Kidney (tissue), 13 donors: ENCODE measurements at regions not wholly inside any gene's neighbourhood (a gene's known extent, or its start where the extent isn't known, plus 50 kb on each side); places are given as distances from the start of the nearest gene placed in this dataset.
"Not testable (repeated sequence)": the region's sequence is repeated elsewhere in the genome, so short reads cannot be mapped to it uniquely, and the experiment has no call there.

Source experiments
- DNase-seq, 5 donors: peaks; one replicate each; pipeline ENCODE4 v3.0.0-alpha.2; 2013 to 2020
- FAIRE-seq: peaks from 2 replicates; lab custom pipeline; 2012; peaks lifted over from hg19 to GRCh38; lab: Jason Lieb, UNC
- H3K27ac ChIP-seq, 2 donors: one replicate each; pipeline ENCODE4 v1.7.0; 2013; ENCODE audit warnings: low read depth in 2 of 2, low read length in 2 of 2, inconsistent platforms in 1 of 2
- H3K27me3 ChIP-seq: one replicate; pipeline ENCODE4 v1.7.1; 2013; ENCODE audit warnings: low read length, inconsistent platforms; ENCODE audit not compliant: control insufficient read depth, insufficient read depth
- H3K36me3 ChIP-seq, 3 donors: one replicate each; pipeline versions ENCODE4 v1.7.0 to v1.7.1; 2013; ENCODE audit warnings: low read length in 3 of 3, control low read depth in 1 of 3, inconsistent platforms in 1 of 3; ENCODE audit not compliant: insufficient read depth in 3 of 3, control insufficient read depth in 2 of 3
- H3K4me1 ChIP-seq, 3 donors: one replicate each; pipeline versions ENCODE4 v1.7.0 to v1.7.1; 2013; ENCODE audit warnings: low read length in 3 of 3, inconsistent platforms in 1 of 3, low read depth in 1 of 3; ENCODE audit not compliant: control insufficient read depth in 2 of 3, insufficient read depth in 2 of 3
- H3K4me3 ChIP-seq, 3 donors: one replicate each; pipeline versions ENCODE4 v1.7.0 to v1.8.1; 2013; ENCODE audit warnings: low read length in 3 of 3, control low read depth in 1 of 3, inconsistent platforms in 1 of 3
- H3K9ac ChIP-seq, 3 donors: one replicate each; pipeline versions ENCODE4 v1.7.0 to v1.7.1; 2013; ENCODE audit warnings: low read length in 3 of 3, control low read depth in 1 of 3, inconsistent platforms in 1 of 3
- H3K9me3 ChIP-seq, 3 donors: one replicate each; pipeline versions ENCODE4 v1.7.0 to v1.7.1; 2013; ENCODE audit warnings: low read length in 3 of 3, control low read depth in 1 of 3, inconsistent platforms in 1 of 3; ENCODE audit not compliant: control insufficient read depth in 2 of 3, insufficient read depth in 1 of 3
- CTCF ChIP-seq: IDR thresholded peaks from 3 replicates; pipeline ENCODE4 v1.5.1; 2012; ENCODE audit warnings: mild to moderate bottlenecking, moderate library complexity, borderline replicate concordance; ENCODE audit not compliant: insufficient read depth; ENCODE audit errors: extremely low read depth
- intact Hi-C: fragments of 100-400 bp; cut with DNase I; formaldehyde crosslinking; loops from one replicate; pipeline ENCODE4 v1.11.1; 2022
- donor health status: control.
- donor health status: control.
- donor health status: control.
- donor health status: control.
- donor health status: control.
- donor health status: DM: yes; HTN: yes; CAD: no.
- donor health status: Normal renal cell carcinoma (clear cell type).

- no peak for FAIRE-seq
- TF ChIP-seq CTCF = no peak
- Histone ChIP-seq H3K4me1 (no peaks in the 10 kb centered on the region), H3K27ac (no peak overlapping the region), H3K9ac (no peak overlapping the region), H3K9me3 (no peaks in the 10 kb centered on the region), H3K4me3 (no peak overlapping the region), H3K27me3 (no peaks in the 10 kb centered on the region), H3K36me3 (no peaks in the 10 kb centered on the region)
- DNase-seq = no peak
- intact Hi-C loops = no loop called here
Measured at GRCh38 chr12:20077618-20078017, 290.7 kb upstream of the PDE3A start.

GRCh38 chr12:20089077-20089476, 279.3 kb upstream of the PDE3A start:
- Histone ChIP-seq H3K9me3 (no peaks in the 10 kb centered on the region), H3K36me3 (no peaks in the 10 kb centered on the region), H3K9ac (no peak overlapping the region), H3K27me3 (no peaks in the 10 kb centered on the region), H3K27ac (no peak overlapping the region), H3K4me1 (no peaks in the 10 kb centered on the region), H3K4me3 (no peak overlapping the region)
- FAIRE-seq (no peak), DNase-seq (no peak)
- TF ChIP-seq CTCF = no peak
- intact Hi-C loops = no loop called here

- intact Hi-C loops, H3K4me1 ChIP-seq, FAIRE-seq, H3K9ac ChIP-seq, H3K4me3 ChIP-seq, H3K27ac ChIP-seq, H3K27me3 ChIP-seq, H3K36me3 ChIP-seq, H3K9me3 ChIP-seq: not testable (repeated sequence)
- DNase-seq = peak in 1 of 5 donors; percentile 59
Measured at GRCh38 chr12:20093190-20093810, 275.0 kb upstream of the PDE3A start.

- H3K9ac ChIP-seq = no peak overlapping the region
- no peak overlapping the region for H3K4me3 ChIP-seq
- H3K27ac ChIP-seq = no peak overlapping the region
- no peak for TF ChIP-seq CTCF
- no peak for FAIRE-seq
- no peaks in the 10 kb centered on the region for H3K36me3 ChIP-seq
- no peak for DNase-seq
- intact Hi-C loops = no loop called here
- H3K9me3 ChIP-seq = no peaks in the 10 kb centered on the region
- no peaks in the 10 kb centered on the region for H3K27me3 ChIP-seq
- H3K4me1 ChIP-seq = no peaks in the 10 kb centered on the region
Measured at GRCh38 chr12:20096430-20096829, 271.9 kb upstream of the PDE3A start.
